A673 (cell line): ENCODE measurements at regions not wholly inside any gene's neighbourhood (a gene's known extent, or its start where the extent isn't known, plus 50 kb on each side); places are given as distances from the start of the nearest gene placed in this dataset.

ENCODE experiments used
- EZH2 ChIP-seq: fragments of 200-600 bp; sonication (generic); IDR thresholded peaks from 2 replicates; pipeline ENCODE4 v1.6.1; 2017; ENCODE audit warnings: borderline replicate concordance, low read depth, mild to moderate bottlenecking, mixed read lengths, antibody characterized with exemption, low read length; ENCODE audit not compliant: poor library complexity, severe bottlenecking
- TF ChIP-seq, protein P1 (sequence below): fragments of 300-800, 200-600 bp; sonication (generic); conservative IDR thresholded peaks from 2 replicates; pipeline ENCODE4 v1.5.1; 2017; ENCODE audit warnings: low read depth, mild to moderate bottlenecking, antibody characterized with exemption, low read length, moderate library complexity, mixed read lengths

DNA sequence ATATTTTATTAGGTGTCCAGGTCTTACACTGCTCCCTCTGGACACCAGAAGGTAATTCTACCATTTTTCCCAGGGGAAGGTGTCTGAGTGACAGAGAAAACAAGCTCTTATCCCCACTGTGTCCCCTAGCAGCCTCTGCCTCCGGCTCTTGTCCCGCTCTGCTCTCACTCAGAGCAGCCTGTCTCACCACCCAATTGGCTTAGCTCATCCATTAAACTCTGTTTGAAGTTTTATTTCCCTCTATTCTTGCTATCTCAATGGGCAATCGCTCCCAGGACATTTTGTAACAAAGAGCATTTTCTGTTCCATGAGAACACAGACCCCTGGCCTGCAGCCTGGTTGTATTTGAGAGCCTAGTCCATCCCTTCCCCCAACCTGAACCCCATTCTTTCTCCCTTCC lies 90.6 kb upstream of the LDAH start:
- TF ChIP-seq, protein P1, sequence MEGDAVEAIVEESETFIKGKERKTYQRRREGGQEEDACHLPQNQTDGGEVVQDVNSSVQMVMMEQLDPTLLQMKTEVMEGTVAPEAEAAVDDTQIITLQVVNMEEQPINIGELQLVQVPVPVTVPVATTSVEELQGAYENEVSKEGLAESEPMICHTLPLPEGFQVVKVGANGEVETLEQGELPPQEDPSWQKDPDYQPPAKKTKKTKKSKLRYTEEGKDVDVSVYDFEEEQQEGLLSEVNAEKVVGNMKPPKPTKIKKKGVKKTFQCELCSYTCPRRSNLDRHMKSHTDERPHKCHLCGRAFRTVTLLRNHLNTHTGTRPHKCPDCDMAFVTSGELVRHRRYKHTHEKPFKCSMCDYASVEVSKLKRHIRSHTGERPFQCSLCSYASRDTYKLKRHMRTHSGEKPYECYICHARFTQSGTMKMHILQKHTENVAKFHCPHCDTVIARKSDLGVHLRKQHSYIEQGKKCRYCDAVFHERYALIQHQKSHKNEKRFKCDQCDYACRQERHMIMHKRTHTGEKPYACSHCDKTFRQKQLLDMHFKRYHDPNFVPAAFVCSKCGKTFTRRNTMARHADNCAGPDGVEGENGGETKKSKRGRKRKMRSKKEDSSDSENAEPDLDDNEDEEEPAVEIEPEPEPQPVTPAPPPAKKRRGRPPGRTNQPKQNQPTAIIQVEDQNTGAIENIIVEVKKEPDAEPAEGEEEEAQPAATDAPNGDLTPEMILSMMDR: no peak
- TF ChIP-seq EZH2: no peak
